Right lobe of liver (tissue), 4 donors: ENCODE measurements at regions not wholly inside any gene's neighbourhood (a gene's known extent, or its start where the extent isn't known, plus 50 kb on each side); places are given as distances from the start of the nearest gene placed in this dataset.

ENCODE experiments used
- POLR2A ChIP-seq: fragments of 450-650 bp; IDR thresholded peaks from one replicate; pipeline ENCODE4 v1.6.1; 2017; ENCODE audit warnings: antibody characterized with exemption, mild to moderate bottlenecking
- TF ChIP-seq, protein P1 (sequence below), 4 donors: fragments of 200-600 bp in 3 of 4; fragments of 450-650 bp in 1 of 4; IDR thresholded peaks; one replicate each; pipeline versions ENCODE4 v1.5.1 to v1.8.0; 2016 to 2022; ENCODE audit warnings: antibody characterized with exemption in 4 of 4, mild to moderate bottlenecking in 2 of 4
- donor health status: DM: no; HTN: no; CAD: no.
- donor health status: DM: no; HTN: no; CAD: no.
- donor health status: DM: no; HTN: yes; CAD: no.

DNA sequence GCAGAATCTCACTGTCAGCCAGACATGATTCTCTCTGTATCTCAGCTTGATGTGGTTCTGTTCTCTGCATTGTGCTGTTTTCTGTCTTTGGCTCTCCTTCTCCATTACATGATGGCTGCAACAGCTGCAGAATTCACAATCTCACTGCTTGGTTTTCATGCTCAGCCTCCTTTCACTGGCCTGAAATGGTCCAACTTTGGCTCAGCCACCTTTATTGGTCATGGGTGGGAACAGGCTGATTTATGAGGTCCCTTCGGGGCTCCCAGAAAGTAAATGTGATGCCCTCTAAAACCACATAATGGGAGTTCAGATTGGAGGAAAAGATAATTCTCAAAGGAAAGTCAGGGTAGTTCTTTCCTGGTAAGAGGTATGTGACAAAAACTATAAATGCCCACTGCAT, 597.0 kb downstream of the ETNK1 start:
- TF ChIP-seq, protein P1, sequence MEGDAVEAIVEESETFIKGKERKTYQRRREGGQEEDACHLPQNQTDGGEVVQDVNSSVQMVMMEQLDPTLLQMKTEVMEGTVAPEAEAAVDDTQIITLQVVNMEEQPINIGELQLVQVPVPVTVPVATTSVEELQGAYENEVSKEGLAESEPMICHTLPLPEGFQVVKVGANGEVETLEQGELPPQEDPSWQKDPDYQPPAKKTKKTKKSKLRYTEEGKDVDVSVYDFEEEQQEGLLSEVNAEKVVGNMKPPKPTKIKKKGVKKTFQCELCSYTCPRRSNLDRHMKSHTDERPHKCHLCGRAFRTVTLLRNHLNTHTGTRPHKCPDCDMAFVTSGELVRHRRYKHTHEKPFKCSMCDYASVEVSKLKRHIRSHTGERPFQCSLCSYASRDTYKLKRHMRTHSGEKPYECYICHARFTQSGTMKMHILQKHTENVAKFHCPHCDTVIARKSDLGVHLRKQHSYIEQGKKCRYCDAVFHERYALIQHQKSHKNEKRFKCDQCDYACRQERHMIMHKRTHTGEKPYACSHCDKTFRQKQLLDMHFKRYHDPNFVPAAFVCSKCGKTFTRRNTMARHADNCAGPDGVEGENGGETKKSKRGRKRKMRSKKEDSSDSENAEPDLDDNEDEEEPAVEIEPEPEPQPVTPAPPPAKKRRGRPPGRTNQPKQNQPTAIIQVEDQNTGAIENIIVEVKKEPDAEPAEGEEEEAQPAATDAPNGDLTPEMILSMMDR (IDR thresholded peaks at IDR 0.05) = no peak
- TF ChIP-seq POLR2A = no peak
